H1 (cell line): ENCODE measurements at regions not wholly inside any gene's neighbourhood (a gene's known extent, or its start where the extent isn't known, plus 50 kb on each side); places are given as distances from the start of the nearest gene placed in this dataset.

Experiments used
- BRCA1 ChIP-seq: IDR thresholded peaks from 2 replicates; pipeline ENCODE4 v1.6.1; 2012; ENCODE audit warnings: low read depth, low read length, improper control_type of control experiment
- CHD2 ChIP-seq: IDR thresholded peaks from 2 replicates; pipeline ENCODE4 v1.6.1; 2012; ENCODE audit warnings: low read length, improper control_type of control experiment
- CTBP2 ChIP-seq: IDR thresholded peaks from 2 replicates; pipeline ENCODE4 v1.7.0; 2011; ENCODE audit warnings: borderline replicate concordance, mild to moderate bottlenecking, moderate library complexity, mixed read lengths, low read length; ENCODE audit not compliant: insufficient read depth, insufficient read length
- EP300 ChIP-seq, 2 experiments: IDR thresholded peaks; 1 replicate in 1 of 2; 2 replicates in 1 of 2; pipeline ENCODE4 v1.6.1; 2011 to 2012; ENCODE audit warnings: low read depth in 2 of 2, low read length in 2 of 2, mild to moderate bottlenecking in 2 of 2, borderline replicate concordance in 1 of 2, inconsistent platforms in 1 of 2, moderate library complexity in 1 of 2
- GTF2F1 ChIP-seq: IDR thresholded peaks from 2 replicates; pipeline ENCODE4 v1.6.1; 2012; ENCODE audit warnings: low read depth, low read length, improper control_type of control experiment, borderline replicate concordance
- KDM1A ChIP-seq: fragments of 200-600, 300-600 bp; sonication (generic); IDR thresholded peaks from 2 replicates; pipeline ENCODE4 v1.7.1; 2016; ENCODE audit warnings: mild to moderate bottlenecking, low read length, borderline replicate concordance
- NANOG ChIP-seq: IDR thresholded peaks from 2 replicates; pipeline ENCODE4 v1.6.1; 2011; ENCODE audit warnings: low read length, low read depth, mild to moderate bottlenecking, inconsistent platforms; ENCODE audit not compliant: insufficient read depth, poor library complexity, severe bottlenecking
- NRF1 ChIP-seq: IDR thresholded peaks from 2 replicates; pipeline ENCODE4 v1.6.1; 2011; ENCODE audit warnings: mild to moderate bottlenecking, low read depth, low read length, improper control_type of control experiment
- POLR2A ChIP-seq, 2 experiments: IDR thresholded peaks; 1 replicate in 1 of 2; 2 replicates in 1 of 2; pipeline ENCODE4 v1.6.1; 2011; ENCODE audit warnings: low read depth in 2 of 2, low read length in 2 of 2, mild to moderate bottlenecking in 2 of 2; ENCODE audit errors: control extremely low read depth in 1 of 2
- POLR2AphosphoS5 ChIP-seq: IDR thresholded peaks from 2 replicates; pipeline ENCODE4 v1.6.1; 2011; ENCODE audit warnings: low read depth, low read length
- TAF1 ChIP-seq: IDR thresholded peaks from 2 replicates; pipeline ENCODE4 v1.6.1; 2011; ENCODE audit warnings: mild to moderate bottlenecking, low read depth, low read length
- YY1 ChIP-seq: IDR thresholded peaks from 2 replicates; pipeline ENCODE4 v1.6.1; 2011; ENCODE audit warnings: low read depth, mild to moderate bottlenecking, low read length
- TF ChIP-seq, protein P1 (sequence below), 3 experiments: IDR thresholded peaks; 1 replicate in 2 of 3; 2 replicates in 1 of 3; pipeline versions ENCODE4 v1.5.1 to v1.6.1; 2011; ENCODE audit warnings: low read length in 3 of 3, mild to moderate bottlenecking in 3 of 3, inconsistent platforms in 2 of 3, low read depth in 1 of 3, moderate library complexity in 1 of 3; ENCODE audit not compliant: insufficient read depth in 1 of 3; ENCODE audit errors: control extremely low read depth in 1 of 3

DNA sequence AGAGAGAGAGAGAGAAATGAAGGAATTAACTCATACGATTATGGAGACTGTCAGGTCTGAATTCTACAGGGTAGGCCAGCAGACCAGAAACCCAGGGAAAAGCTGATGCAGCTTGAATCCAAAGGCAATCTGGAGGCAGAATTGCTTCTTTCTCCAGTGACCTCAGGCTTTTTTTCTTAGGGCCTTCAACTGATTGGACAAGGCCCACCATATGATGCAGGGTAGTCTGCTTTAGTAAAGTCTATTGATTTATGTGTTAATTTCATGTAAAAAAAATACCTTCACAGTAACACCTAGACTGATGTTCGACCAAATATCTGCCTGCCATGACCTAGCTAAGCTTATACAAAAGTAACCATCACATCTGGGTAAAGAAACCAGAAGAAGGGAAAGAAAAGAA is 71.1 kb downstream of the MZT1 start:
- TF ChIP-seq EP300 (IDR thresholded peaks at IDR 0.05; ENCODE audit: borderline replicate concordance in 1 of 2, low read depth in 2 of 2, low read length in 2 of 2) (no peak), YY1 (no peak), POLR2AphosphoS5 (no peak), BRCA1 (no peak), CTBP2 (no peak), NRF1 (no peak), TAF1 (no peak), POLR2A (IDR thresholded peaks at IDR 0.05; ENCODE audit: control extremely low read depth in 1 of 2, low read depth in 2 of 2, low read length in 2 of 2) (no peak), CHD2 (no peak), NANOG (no peak), KDM1A (no peak), GTF2F1 (no peak)
- TF ChIP-seq, protein P1, sequence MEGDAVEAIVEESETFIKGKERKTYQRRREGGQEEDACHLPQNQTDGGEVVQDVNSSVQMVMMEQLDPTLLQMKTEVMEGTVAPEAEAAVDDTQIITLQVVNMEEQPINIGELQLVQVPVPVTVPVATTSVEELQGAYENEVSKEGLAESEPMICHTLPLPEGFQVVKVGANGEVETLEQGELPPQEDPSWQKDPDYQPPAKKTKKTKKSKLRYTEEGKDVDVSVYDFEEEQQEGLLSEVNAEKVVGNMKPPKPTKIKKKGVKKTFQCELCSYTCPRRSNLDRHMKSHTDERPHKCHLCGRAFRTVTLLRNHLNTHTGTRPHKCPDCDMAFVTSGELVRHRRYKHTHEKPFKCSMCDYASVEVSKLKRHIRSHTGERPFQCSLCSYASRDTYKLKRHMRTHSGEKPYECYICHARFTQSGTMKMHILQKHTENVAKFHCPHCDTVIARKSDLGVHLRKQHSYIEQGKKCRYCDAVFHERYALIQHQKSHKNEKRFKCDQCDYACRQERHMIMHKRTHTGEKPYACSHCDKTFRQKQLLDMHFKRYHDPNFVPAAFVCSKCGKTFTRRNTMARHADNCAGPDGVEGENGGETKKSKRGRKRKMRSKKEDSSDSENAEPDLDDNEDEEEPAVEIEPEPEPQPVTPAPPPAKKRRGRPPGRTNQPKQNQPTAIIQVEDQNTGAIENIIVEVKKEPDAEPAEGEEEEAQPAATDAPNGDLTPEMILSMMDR (IDR thresholded peaks at IDR 0.05; ENCODE audit: control extremely low read depth in 1 of 3, insufficient read depth in 1 of 3, low read depth in 1 of 3, low read length in 3 of 3), result no peak
